ENCODE measurements at regions not wholly inside any gene's neighbourhood (a gene's known extent, or its start where the extent isn't known, plus 50 kb on each side); places are given as distances from the start of the nearest gene placed in this dataset.

GRCh38 chr5:128630121-128630520 lies 92.1 kb upstream of the FBN2 start:
- TF ChIP-seq POLR2AphosphoS5 (IDR thresholded peaks at IDR 0.05) (no peak), CTCF (IDR thresholded peaks at IDR 0.05) (no peak), POLR2A (IDR thresholded peaks at IDR 0.05) (no peak), EP300 (IDR thresholded peaks at IDR 0.05) (no peak)
